NCI-H446 (cell line): ENCODE measurements at regions not wholly inside any gene's neighbourhood (a gene's known extent, or its start where the extent isn't known, plus 50 kb on each side); places are given as distances from the start of the nearest gene placed in this dataset.

Experiments used
- DNase-seq, 2 experiments: peaks; one replicate each; lab custom pipeline; 2025; lab: John Stamatoyannopoulos, UW

GRCh38 chr11:111444040-111444439 lies 65.0 kb upstream of the POU2AF1 start:
- no peak for DNase-seq

DNA sequence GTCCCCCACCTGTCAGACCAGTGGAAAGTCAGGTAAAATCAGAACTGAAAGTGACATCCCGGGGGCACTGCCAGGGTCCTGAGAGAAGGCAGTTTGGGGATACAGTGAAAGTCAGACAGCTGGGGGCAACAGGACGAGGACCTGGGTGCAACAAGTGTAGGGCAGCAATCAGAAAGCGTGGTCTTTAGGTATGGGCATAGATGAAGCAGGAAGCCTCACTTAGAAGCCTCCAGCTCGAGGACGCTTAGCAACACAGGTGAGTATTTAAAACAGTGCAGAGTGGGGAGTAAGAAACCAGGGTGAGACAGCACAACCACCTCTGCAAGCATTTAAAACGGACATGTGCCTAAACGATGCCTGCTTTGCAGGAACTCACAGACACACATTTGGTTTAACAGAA lies 64.6 kb upstream of the POU2AF1 start:
- DNase-seq = no peak

DNA sequence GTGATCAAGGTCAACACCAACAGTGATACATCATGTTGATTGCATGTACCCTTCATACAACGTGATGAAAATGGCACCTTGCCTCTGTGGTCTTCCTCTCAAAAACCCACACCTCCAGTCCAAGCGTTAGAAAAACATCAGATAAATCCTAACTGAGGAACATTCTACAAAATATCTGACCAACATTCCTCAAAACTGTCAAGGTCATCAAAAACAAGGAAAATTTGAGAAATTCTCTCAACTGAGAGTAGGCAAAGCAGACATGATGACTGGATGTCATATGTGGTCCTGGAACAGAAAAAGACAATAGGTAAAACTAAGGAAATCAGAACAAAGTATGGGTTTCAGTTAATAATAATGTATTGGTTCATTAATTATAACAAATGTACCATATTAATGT lies 64.0 kb upstream of the POU2AF1 start:
- no peak for DNase-seq

DNA sequence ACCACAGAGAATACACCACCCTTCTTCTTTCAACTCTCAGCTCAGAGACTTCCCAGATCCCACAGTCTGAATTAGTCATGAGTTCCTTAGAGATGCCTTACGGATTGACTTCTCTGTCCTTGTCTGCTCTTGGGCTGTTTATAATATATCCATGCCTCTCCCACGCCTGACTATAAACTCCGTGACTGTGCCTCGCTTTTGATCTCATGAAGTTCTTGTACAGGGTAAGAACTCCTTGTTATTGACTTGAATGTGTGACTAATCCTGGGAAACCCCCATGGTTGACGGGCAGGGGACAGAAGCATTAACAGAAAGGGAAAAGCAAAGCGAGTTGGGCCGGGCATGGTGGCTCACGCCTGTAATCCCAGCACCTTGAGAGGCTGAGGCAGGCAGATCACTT lies 62.4 kb upstream of the POU2AF1 start:
- DNase-seq = no peak

DNA sequence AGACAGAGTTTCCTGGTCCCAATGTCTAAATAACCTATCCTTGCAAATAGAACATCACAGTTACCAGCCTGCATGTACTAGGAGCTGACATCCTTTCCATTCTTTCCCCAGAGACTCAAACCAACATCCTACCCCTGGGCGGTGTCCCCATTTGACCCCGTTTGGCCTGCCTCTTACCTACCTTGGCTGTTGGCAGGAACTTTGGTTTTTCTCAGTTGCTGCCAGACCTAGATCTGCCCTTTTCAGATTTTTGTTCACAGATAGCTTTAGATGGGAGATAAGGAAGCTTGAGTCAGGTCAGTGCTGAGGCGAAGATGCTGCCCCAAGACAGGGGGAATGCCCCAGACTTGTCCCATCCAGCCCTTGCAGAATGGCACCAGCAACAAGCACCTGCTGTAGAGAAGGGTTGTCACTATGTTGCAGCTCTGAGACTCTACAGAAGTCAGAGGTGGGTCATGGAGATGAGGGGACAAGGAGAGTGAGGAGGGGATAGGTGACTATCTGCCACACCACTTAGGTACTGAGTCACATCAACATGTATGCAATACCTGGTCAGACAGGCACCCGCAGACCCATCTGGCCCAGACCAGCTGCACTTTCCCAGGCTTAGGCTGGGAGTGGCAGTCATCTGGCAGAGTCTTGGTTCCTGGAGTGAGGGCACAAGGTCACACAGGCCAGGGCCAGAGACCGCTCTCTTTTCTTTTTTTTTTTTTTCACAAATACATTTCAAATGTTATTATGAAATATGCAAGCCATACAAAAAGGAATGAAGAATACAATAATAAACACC lies 61.5 kb upstream of the POU2AF1 start:
- no peak for DNase-seq

GRCh38 chr11:111439901-111440300 lies 60.8 kb upstream of the POU2AF1 start:
- DNase-seq = no peak

- no peak for DNase-seq
Measured at GRCh38 chr11:111438846-111439520, 59.9 kb upstream of the POU2AF1 start.

GRCh38 chr11:111438168-111438567 lies 59.1 kb upstream of the POU2AF1 start:
- DNase-seq = peak in 1 of 2 experiments; percentile 70

DNA sequence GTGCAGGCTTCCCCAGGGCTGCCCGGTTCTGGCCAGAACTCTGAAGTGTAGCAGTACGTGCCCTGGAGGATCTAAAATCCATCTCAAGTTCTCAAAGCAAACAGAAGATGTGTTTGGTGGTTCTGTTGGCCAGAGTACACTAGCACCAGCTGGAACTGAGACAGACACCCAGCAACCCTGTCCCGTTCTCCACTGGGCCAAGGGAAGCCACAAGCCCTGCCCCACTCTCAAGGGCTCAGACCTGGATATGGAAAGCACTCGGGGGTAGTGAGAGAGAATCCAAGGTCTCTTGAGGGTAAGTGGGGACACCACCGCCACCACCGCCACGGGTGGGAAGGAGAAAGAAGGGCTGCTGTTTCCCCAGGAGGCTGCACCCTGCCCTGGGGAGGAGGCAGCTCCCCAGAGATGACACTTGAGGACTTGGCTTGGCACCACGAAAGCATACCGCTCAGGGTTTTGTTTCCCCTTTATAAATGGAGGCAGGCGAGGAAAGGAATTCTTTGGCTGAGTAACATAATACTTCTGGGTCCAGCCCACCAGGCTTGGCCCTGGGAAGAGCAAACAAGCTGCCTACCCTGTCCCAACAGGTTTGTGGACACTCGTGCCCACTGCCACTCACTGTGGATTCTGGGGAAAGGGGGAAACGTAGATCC lies 56.1 kb upstream of the POU2AF1 start:
- DNase-seq = peak in 1 of 2 experiments; percentile 36

DNA sequence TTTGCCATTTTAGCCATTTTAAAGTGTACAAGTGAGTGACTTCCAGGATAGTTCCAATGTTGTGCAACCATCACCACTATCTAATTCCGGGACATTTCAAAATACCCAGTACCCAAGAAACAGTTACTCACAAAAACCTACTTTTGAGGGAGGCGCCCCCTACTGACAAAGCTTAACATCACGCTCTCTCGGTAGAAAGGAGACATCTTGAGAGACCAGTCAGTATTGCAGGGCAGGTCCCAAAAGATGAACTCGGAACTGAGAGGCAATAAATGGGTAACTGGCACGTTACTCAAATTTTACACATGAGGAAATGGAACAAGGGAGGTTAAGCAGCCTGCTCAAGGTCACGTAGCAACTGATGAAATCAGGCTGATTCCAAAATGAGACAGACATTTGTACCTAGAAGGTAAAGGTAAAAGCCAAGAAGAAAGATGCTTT lies 50.0 kb upstream of the POU2AF1 start:
- DNase-seq = peak in 1 of 2 experiments; percentile 73
